SK-N-SH (cell line): ENCODE measurements at regions not wholly inside any gene's neighbourhood (a gene's known extent, or its start where the extent isn't known, plus 50 kb on each side); places are given as distances from the start of the nearest gene placed in this dataset.

Experiments used
- CTCF ChIA-PET: fragments of 300-600, 350-600 bp; formaldehyde crosslinking; extraction: SDS; loops from one replicate; lab custom pipeline; 2021; lab: Yijun Ruan, JAX
- POLR2A ChIA-PET: fragments of 350-600 bp; sonication (Branson Sonifier 250); formaldehyde crosslinking; extraction: SDS; loops from one replicate; lab custom pipeline; 2020; ENCODE audit warnings: antibody characterized with exemption, inconsistent platforms; lab: Yijun Ruan, JAX
- DNase-seq: peaks from one replicate; pipeline ENCODE4 v3.0.0; 2012
- H2AFZ ChIP-seq: fragments of 200-600 bp; sonication (generic); 2 replicates; pipeline ENCODE4 v1.8.1; 2016; ENCODE audit warnings: antibody characterized with exemption, mild to moderate bottlenecking, low read depth
- H3F3A ChIP-seq: fragments of 200-600 bp; sonication (generic); replicated peaks from 2 replicates; pipeline ENCODE3; 2016; ENCODE audit warnings: antibody characterized with exemption, mild to moderate bottlenecking; ENCODE audit not compliant: insufficient read depth
- H3K27ac ChIP-seq, 2 experiments: fragments of 200-500 bp in 1 of 2; fragments of 200-600 bp in 1 of 2; sonication (Bioruptor generic) in 1 of 2; sonication (generic), shearing (Covaris generic) in 1 of 2; 2 replicates each; pipeline versions ENCODE4 v1.5.1 to v1.6.1; 2014 to 2016; ENCODE audit warnings: low read depth in 2 of 2, inconsistent platforms in 1 of 2, low read length in 1 of 2, mild to moderate bottlenecking in 1 of 2, mixed read lengths in 1 of 2
- H3K27me3 ChIP-seq: fragments of 200-600 bp; sonication (generic), shearing (Covaris generic); 2 replicates; pipeline ENCODE4 v1.6.1; 2016; ENCODE audit warnings: mixed run types; ENCODE audit not compliant: insufficient read depth
- H3K36me3 ChIP-seq, 2 experiments: fragments of 200-500 bp in 1 of 2; fragments of 200-600 bp in 1 of 2; sonication (Bioruptor generic) in 1 of 2; sonication (generic) in 1 of 2; replicated peaks in 1 of 2; 2 replicates each; pipeline versions ENCODE3 to v1.5.1; 2014 to 2016; ENCODE audit warnings: low read length in 1 of 2, mild to moderate bottlenecking in 1 of 2; ENCODE audit not compliant: insufficient read depth in 2 of 2, control insufficient read depth in 1 of 2
- H3K4me1 ChIP-seq, 2 experiments: fragments of 200-500 bp in 1 of 2; fragments of 200-600 bp in 1 of 2; sonication (Bioruptor generic) in 1 of 2; sonication (generic), shearing (Covaris generic) in 1 of 2; 2 replicates each; pipeline versions ENCODE4 v1.5.1 to v1.6.1; 2014 to 2016; ENCODE audit warnings: low read depth in 1 of 2, low read length in 1 of 2, mixed run types in 1 of 2; ENCODE audit not compliant: insufficient read depth in 2 of 2, control insufficient read depth in 1 of 2
- H3K4me2 ChIP-seq: fragments of 200-600 bp; sonication (generic), shearing (Covaris generic); 2 replicates; pipeline ENCODE4 v1.6.1; 2017; ENCODE audit warnings: mixed run types
- H3K4me3 ChIP-seq, 2 experiments: fragments of 200-500 bp in 1 of 2; fragments of 200-600 bp in 1 of 2; sonication (Bioruptor generic) in 1 of 2; sonication (generic), shearing (Covaris generic) in 1 of 2; 2 replicates each; pipeline versions ENCODE4 v1.5.1 to v1.8.1; 2014 to 2016; ENCODE audit warnings: low read depth in 2 of 2, inconsistent platforms in 1 of 2, low read length in 1 of 2, mild to moderate bottlenecking in 1 of 2, mixed read lengths in 1 of 2, moderate library complexity in 1 of 2
- H3K79me2 ChIP-seq: fragments of 200-600 bp; sonication (generic); 2 replicates; pipeline ENCODE4 v1.8.1; 2017; ENCODE audit warnings: mild to moderate bottlenecking; ENCODE audit not compliant: insufficient read depth
- H3K9ac ChIP-seq: fragments of 200-600 bp; sonication (generic); 2 replicates; pipeline ENCODE4 v1.6.1; 2017; ENCODE audit warnings: mixed run types
- H3K9me2 ChIP-seq: fragments of 200-600 bp; sonication (generic); 2 replicates; pipeline ENCODE4 v1.6.1; 2017; ENCODE audit warnings: mixed run types
- H3K9me3 ChIP-seq: fragments of 200-600 bp; sonication (generic); 2 replicates; pipeline ENCODE4 v1.6.1; 2017; ENCODE audit warnings: mixed run types, mild to moderate bottlenecking, moderate library complexity
- H4K20me1 ChIP-seq: fragments of 200-600 bp; sonication (generic); 2 replicates; pipeline ENCODE4 v1.6.1; 2017; ENCODE audit warnings: mild to moderate bottlenecking, mixed run types; ENCODE audit not compliant: insufficient read depth
- CHD2 ChIP-seq: fragments of 150-350 bp; IDR thresholded peaks from 2 replicates; pipeline ENCODE4 v1.6.1; 2018; ENCODE audit warnings: low read length; ENCODE audit not compliant: partially characterized antibody
- CTCF ChIP-seq: fragments of 200-600 bp; sonication (generic); IDR thresholded peaks from 2 replicates; pipeline ENCODE4 v1.6.1; 2017; ENCODE audit warnings: antibody characterized with exemption, mild to moderate bottlenecking, moderate library complexity
- EZH2phosphoT487 ChIP-seq: fragments of 200-600 bp; sonication (generic); IDR thresholded peaks from 2 replicates; pipeline ENCODE4 v1.6.1; 2017; ENCODE audit warnings: low read depth, mixed run types, mild to moderate bottlenecking, antibody characterized with exemption, moderate library complexity, borderline replicate concordance
- FOSL2 ChIP-seq: IDR thresholded peaks from 2 replicates; pipeline ENCODE4 v1.4.0; 2012; ENCODE audit warnings: low read depth, mild to moderate bottlenecking, moderate library complexity, borderline replicate concordance
- FOXJ3 ChIP-seq: sonication (generic); formaldehyde crosslinking; IDR thresholded peaks from 2 replicates; pipeline ENCODE4 v1.5.1; 2020; ENCODE audit warnings: mild to moderate bottlenecking, missing genetic modification reagents
- FOXM1 ChIP-seq: IDR thresholded peaks from 2 replicates; pipeline ENCODE4 v1.4.0; 2012; ENCODE audit warnings: low read depth, mild to moderate bottlenecking
- GABPA ChIP-seq: IDR thresholded peaks from 2 replicates; pipeline ENCODE4 v1.4.0; 2012; ENCODE audit warnings: low read depth, mild to moderate bottlenecking
- GATA2 ChIP-seq: sonication (generic); formaldehyde crosslinking; IDR thresholded peaks from 2 replicates; pipeline ENCODE4 v1.5.0; 2020; ENCODE audit warnings: mild to moderate bottlenecking, missing genetic modification reagents
- IRF3 ChIP-seq: fragments of 150-350 bp; IDR thresholded peaks from 2 replicates; pipeline ENCODE4 v1.6.1; 2016; ENCODE audit warnings: mild to moderate bottlenecking, low read depth, low read length
- JUND ChIP-seq: IDR thresholded peaks from 2 replicates; pipeline ENCODE4 v1.4.0; 2012
- MAX ChIP-seq: IDR thresholded peaks from 2 replicates; pipeline ENCODE4 v1.4.0; 2012; ENCODE audit warnings: low read depth
- MEF2A ChIP-seq: IDR thresholded peaks from 2 replicates; pipeline ENCODE4 v1.4.0; 2012; ENCODE audit warnings: low read depth, borderline replicate concordance
- MXI1 ChIP-seq: IDR thresholded peaks from 2 replicates; pipeline ENCODE4 v1.6.1; 2012; ENCODE audit warnings: mild to moderate bottlenecking, low read depth, low read length, improper control_type of control experiment
- RAD21 ChIP-seq: IDR thresholded peaks from 2 replicates; pipeline ENCODE4 v1.6.1; 2012; ENCODE audit warnings: mild to moderate bottlenecking, low read length
- RCOR1 ChIP-seq: fragments of 150-350 bp; IDR thresholded peaks from 2 replicates; pipeline ENCODE4 v1.6.1; 2017; ENCODE audit warnings: antibody characterized with exemption, low read length
- RXRA ChIP-seq: IDR thresholded peaks from 2 replicates; pipeline ENCODE4 v1.4.0; 2012; ENCODE audit warnings: low read depth, mild to moderate bottlenecking, borderline replicate concordance
- SIN3A ChIP-seq: IDR thresholded peaks from 2 replicates; pipeline ENCODE4 v1.6.1; 2012; ENCODE audit warnings: low read depth, mild to moderate bottlenecking, low read length, moderate library complexity, borderline replicate concordance
- SMC3 ChIP-seq: IDR thresholded peaks from 2 replicates; pipeline ENCODE4 v1.6.1; 2012; ENCODE audit warnings: low read depth, low read length, improper control_type of control experiment
- TAF1 ChIP-seq: IDR thresholded peaks from 2 replicates; pipeline ENCODE4 v1.6.1; 2012; ENCODE audit warnings: low read depth, mild to moderate bottlenecking, low read length, moderate library complexity, borderline replicate concordance
- TEAD4 ChIP-seq: IDR thresholded peaks from 2 replicates; pipeline ENCODE4 v1.4.0; 2012; ENCODE audit warnings: mild to moderate bottlenecking, borderline replicate concordance; ENCODE audit not compliant: insufficient read depth
- USF1 ChIP-seq: IDR thresholded peaks from 2 replicates; pipeline ENCODE4 v1.4.0; 2012; ENCODE audit warnings: low read depth, borderline replicate concordance
- USF2 ChIP-seq: fragments of 150-350 bp; IDR thresholded peaks from 2 replicates; pipeline ENCODE4 v1.6.1; 2017; ENCODE audit warnings: antibody characterized with exemption, low read length, low read depth, borderline replicate concordance
- YY1 ChIP-seq: IDR thresholded peaks from 2 replicates; pipeline ENCODE4 v1.4.0; 2012; ENCODE audit warnings: low read depth, mild to moderate bottlenecking
- ZBTB33 ChIP-seq: IDR thresholded peaks from 2 replicates; pipeline ENCODE4 v1.4.0; 2012; ENCODE audit warnings: low read depth, borderline replicate concordance
- WGBS: methylation state at CpG from one replicate; pipeline ENCODE4 v1.1.6; 2017; ENCODE audit warnings: low lambda C conversion rate; 5-methylcytosine and 5-hydroxymethylcytosine counted together

- no peak overlapping the region for H3K4me2 ChIP-seq
- H3K79me2 ChIP-seq = no peaks in the 10 kb centered on the region
- no peaks in the 10 kb centered on the region for H3K9me2 ChIP-seq
- H3K27me3 ChIP-seq = no peaks in the 10 kb centered on the region
- no peaks in the 10 kb centered on the region for H3K36me3 ChIP-seq
- no peak overlapping the region for H3K9ac ChIP-seq
- ChIA-PET CTCF (interaction anchor here (1.2 kb wide), 1 partner anchor 10 kb away, joined by 5 read pairs; no protein-coding TSS in a partner anchor), POLR2A (no interaction called here)
- H3K4me1 ChIP-seq = peaks cover 3 to 10% of the 10 kb centered on the region in 2 experiments; a peak in 2 of 4 replicates
- peak; percentile 14 for DNase-seq
- no peak overlapping the region for H2AFZ ChIP-seq
- H4K20me1 ChIP-seq = no peaks in the 10 kb centered on the region
- WGBS = 0% methylated on average over 2 of the region's 2 CpGs
- H3F3A ChIP-seq = no peaks in the 10 kb centered on the region
- peak overlapping the region in 1 of 2 experiments; percentile 81; a peak in 2 of 4 replicates for H3K27ac ChIP-seq
- no peak overlapping the region; a peak in 1 of 4 replicates for H3K4me3 ChIP-seq
- H3K9me3 ChIP-seq = no peaks in the 10 kb centered on the region
- TF ChIP-seq YY1 = no peak
- no peak for TF ChIP-seq FOXM1
- no peak for TF ChIP-seq CTCF
- TF ChIP-seq IRF3 = no peak
- no peak for TF ChIP-seq FOSL2
- TF ChIP-seq SIN3A = no peak
- no peak for TF ChIP-seq USF2
- TF ChIP-seq USF1 = no peak
- no peak for TF ChIP-seq EZH2phosphoT487
- TF ChIP-seq MEF2A = no peak
- no peak for TF ChIP-seq MXI1
- TF ChIP-seq CHD2 = peak; percentile 56
- peak; percentile 27; the same call in 1 of the 2 replicates for TF ChIP-seq RAD21
- TF ChIP-seq SMC3 = no peak
- TF ChIP-seq RCOR1 = no peak; the same call in 1 of the 2 replicates
- no peak for TF ChIP-seq TAF1
- TF ChIP-seq MAX = no peak
- no peak for TF ChIP-seq JUND
- TF ChIP-seq TEAD4 = 0 out of 2 replicates have a peak, but pooled peaks have one; percentile 10
- no peak for TF ChIP-seq GABPA
- no peak for TF ChIP-seq ZBTB33
- TF ChIP-seq RXRA = no peak
- TF ChIP-seq FOXJ3 (CRISPR knock-in tag) = peak; percentile 67; the same call in 1 of the 2 replicates
- TF ChIP-seq GATA2 (CRISPR knock-in tag) = peak; percentile 44
These were observed 778.3 kb upstream of the CDH7 start for GRCh38 chr18:64972545-64972944.
